ENCODE measurements at regions not wholly inside any gene's neighbourhood (a gene's known extent, or its start where the extent isn't known, plus 50 kb on each side); places are given as distances from the start of the nearest gene placed in this dataset.

GRCh38 chr4:116788723-116789122 is 296.7 kb downstream of the TRAM1L1 start:
- Histone ChIP-seq H3K36me3 (no peaks in the 10 kb centered on the region), H3K27me3 (no peaks in the 10 kb centered on the region), H3K4me1 (no peaks in the 10 kb centered on the region), H3K27ac (no peak overlapping the region), H3K9me3 (no peaks in the 10 kb centered on the region), H3K4me3 (no peak overlapping the region)
- no peak for DNase-seq (ENCODE audit: extremely low spot score in 2 of 2)
- TF ChIP-seq CTCF (IDR thresholded peaks at IDR 0.05) (no peak), POLR2AphosphoS5 (IDR thresholded peaks at IDR 0.05; ENCODE audit: insufficient read depth in 1 of 2, low read depth in 1 of 2) (no peak)
- intact Hi-C loops (cut with DNase I) = no loop called here

DNA sequence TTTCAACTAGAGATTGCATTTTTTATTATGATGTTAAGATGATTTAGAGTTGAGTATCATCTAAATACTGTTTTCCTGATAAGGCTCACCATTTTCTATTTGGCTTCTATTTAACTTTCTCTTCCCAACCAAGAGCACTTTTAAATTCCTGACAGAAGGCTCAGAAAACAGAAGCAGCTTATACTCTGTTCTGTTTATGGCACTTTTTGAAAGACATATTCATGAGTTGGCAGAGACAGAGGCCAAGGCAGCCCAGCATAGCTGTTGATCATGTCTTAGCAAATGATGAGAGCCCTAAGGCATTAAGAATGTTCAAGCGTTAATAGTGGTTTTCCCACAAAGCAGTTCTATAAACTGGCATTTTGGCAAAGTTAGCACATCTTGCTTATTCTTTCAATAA is 330.3 kb downstream of the TRAM1L1 start:
- intact Hi-C loops (cut with DNase I) = no loop called here
- Histone ChIP-seq H3K9me3 (no peaks in the 10 kb centered on the region), H3K27me3 (no peaks in the 10 kb centered on the region), H3K27ac (no peak overlapping the region), H3K36me3 (no peaks in the 10 kb centered on the region), H3K4me1 (no peaks in the 10 kb centered on the region), H3K4me3 (no peak overlapping the region)
- TF ChIP-seq CTCF (IDR thresholded peaks at IDR 0.05) (no peak), POLR2AphosphoS5 (IDR thresholded peaks at IDR 0.05; ENCODE audit: insufficient read depth in 1 of 2, low read depth in 1 of 2) (no peak), POLR2A (IDR thresholded peaks at IDR 0.05) (no peak)
- DNase-seq (ENCODE audit: extremely low spot score in 2 of 2) = no peak

DNA sequence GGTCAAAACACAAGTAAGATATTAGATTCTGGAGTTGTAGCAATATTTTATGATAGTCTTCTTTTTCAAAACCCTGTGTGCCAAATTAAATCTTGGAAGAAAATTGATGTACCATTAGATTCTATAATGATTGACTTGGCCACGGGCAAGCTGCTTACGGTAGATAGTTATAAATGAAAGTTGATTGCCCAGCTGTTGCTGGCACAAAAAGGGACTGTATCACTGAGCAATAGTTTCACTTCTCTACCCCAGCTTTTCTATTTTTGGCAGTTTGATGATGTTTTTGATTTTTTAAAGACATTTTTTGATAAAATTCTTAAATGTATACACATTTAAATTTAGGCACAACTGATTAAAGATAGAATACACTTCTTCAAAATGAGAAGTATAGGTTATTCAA is 333.3 kb downstream of the TRAM1L1 start:
- no peak for DNase-seq (ENCODE audit: extremely low spot score in 2 of 2)
- H3K27ac ChIP-seq = no peak overlapping the region
- no peaks in the 10 kb centered on the region for H3K27me3 ChIP-seq
- H3K4me3 ChIP-seq = no peak overlapping the region
- H3K36me3 ChIP-seq = no peaks in the 10 kb centered on the region
- no peaks in the 10 kb centered on the region for H3K4me1 ChIP-seq
- H3K9me3 ChIP-seq = no peaks in the 10 kb centered on the region
- no peak for TF ChIP-seq POLR2A (IDR thresholded peaks at IDR 0.05)
- no peak for TF ChIP-seq POLR2AphosphoS5 (IDR thresholded peaks at IDR 0.05; ENCODE audit: insufficient read depth in 1 of 2, low read depth in 1 of 2)
- TF ChIP-seq CTCF (IDR thresholded peaks at IDR 0.05) = no peak
- intact Hi-C loops (cut with DNase I) = no loop called here

GRCh38 chr4:116736756-116737155 is 348.6 kb downstream of the TRAM1L1 start:
- Histone ChIP-seq H3K27ac (no peak overlapping the region), H3K4me1 (no peaks in the 10 kb centered on the region), H3K36me3 (no peaks in the 10 kb centered on the region), H3K27me3 (no peaks in the 10 kb centered on the region), H3K9me3 (no peaks in the 10 kb centered on the region), H3K4me3 (no peak overlapping the region)
- intact Hi-C loops (cut with DNase I) = no loop called here
- no peak for TF ChIP-seq CTCF (IDR thresholded peaks at IDR 0.05)
- no peak for TF ChIP-seq POLR2A (IDR thresholded peaks at IDR 0.05)
- TF ChIP-seq POLR2AphosphoS5 (IDR thresholded peaks at IDR 0.05; ENCODE audit: insufficient read depth in 1 of 2, low read depth in 1 of 2) = no peak
- DNase-seq (ENCODE audit: extremely low spot score in 2 of 2) = no peak

- TF ChIP-seq POLR2A (IDR thresholded peaks at IDR 0.05) (no peak), CTCF (IDR thresholded peaks at IDR 0.05) (no peak), POLR2AphosphoS5 (IDR thresholded peaks at IDR 0.05; ENCODE audit: insufficient read depth in 1 of 2, low read depth in 1 of 2) (no peak)
- Histone ChIP-seq H3K27ac (no peak overlapping the region), H3K36me3 (no peaks in the 10 kb centered on the region), H3K9me3 (no peaks in the 10 kb centered on the region), H3K4me3 (no peak overlapping the region), H3K27me3 (no peaks in the 10 kb centered on the region), H3K4me1 (no peaks in the 10 kb centered on the region)
- DNase-seq (ENCODE audit: extremely low spot score in 2 of 2) = no peak
- intact Hi-C loops (cut with DNase I) = no loop called here
Measured at GRCh38 chr4:116734178-116734577, 351.2 kb downstream of the TRAM1L1 start.

Data from vagina (tissue), 2 donors.